ENCODE measurements at regions not wholly inside any gene's neighbourhood (a gene's known extent, or its start where the extent isn't known, plus 50 kb on each side); places are given as distances from the start of the nearest gene placed in this dataset.

GRCh38 chr20:6311097-6311496, 188.3 kb upstream of the FERMT1 start:
- 65% methylated on average over 1 of the region's 1 CpG for WGBS
- TF ChIP-seq, protein P1, sequence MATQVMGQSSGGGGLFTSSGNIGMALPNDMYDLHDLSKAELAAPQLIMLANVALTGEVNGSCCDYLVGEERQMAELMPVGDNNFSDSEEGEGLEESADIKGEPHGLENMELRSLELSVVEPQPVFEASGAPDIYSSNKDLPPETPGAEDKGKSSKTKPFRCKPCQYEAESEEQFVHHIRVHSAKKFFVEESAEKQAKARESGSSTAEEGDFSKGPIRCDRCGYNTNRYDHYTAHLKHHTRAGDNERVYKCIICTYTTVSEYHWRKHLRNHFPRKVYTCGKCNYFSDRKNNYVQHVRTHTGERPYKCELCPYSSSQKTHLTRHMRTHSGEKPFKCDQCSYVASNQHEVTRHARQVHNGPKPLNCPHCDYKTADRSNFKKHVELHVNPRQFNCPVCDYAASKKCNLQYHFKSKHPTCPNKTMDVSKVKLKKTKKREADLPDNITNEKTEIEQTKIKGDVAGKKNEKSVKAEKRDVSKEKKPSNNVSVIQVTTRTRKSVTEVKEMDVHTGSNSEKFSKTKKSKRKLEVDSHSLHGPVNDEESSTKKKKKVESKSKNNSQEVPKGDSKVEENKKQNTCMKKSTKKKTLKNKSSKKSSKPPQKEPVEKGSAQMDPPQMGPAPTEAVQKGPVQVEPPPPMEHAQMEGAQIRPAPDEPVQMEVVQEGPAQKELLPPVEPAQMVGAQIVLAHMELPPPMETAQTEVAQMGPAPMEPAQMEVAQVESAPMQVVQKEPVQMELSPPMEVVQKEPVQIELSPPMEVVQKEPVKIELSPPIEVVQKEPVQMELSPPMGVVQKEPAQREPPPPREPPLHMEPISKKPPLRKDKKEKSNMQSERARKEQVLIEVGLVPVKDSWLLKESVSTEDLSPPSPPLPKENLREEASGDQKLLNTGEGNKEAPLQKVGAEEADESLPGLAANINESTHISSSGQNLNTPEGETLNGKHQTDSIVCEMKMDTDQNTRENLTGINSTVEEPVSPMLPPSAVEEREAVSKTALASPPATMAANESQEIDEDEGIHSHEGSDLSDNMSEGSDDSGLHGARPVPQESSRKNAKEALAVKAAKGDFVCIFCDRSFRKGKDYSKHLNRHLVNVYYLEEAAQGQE (IDR thresholded peaks at IDR 0.05), result no peak
- TF ChIP-seq RXRA (IDR thresholded peaks at IDR 0.05) (no peak), CTCF (IDR thresholded peaks at IDR 0.05; ENCODE audit: low read depth, low read length, missing input control) (no peak), HNF4G (IDR thresholded peaks at IDR 0.05) (no peak), JUND (IDR thresholded peaks at IDR 0.05) (no peak), HNF4A (conservative IDR thresholded peaks at IDR 0.05) (no peak), YY1 (IDR thresholded peaks at IDR 0.05) (no peak), ATF3 (IDR thresholded peaks at IDR 0.05) (no peak), EGR1 (IDR thresholded peaks at IDR 0.05; ENCODE audit: low read depth in 2 of 2) (no peak), FOXA2 (IDR thresholded peaks at IDR 0.05) (no peak), FOXA1 (IDR thresholded peaks at IDR 0.05) (no peak), NR2F2 (IDR thresholded peaks at IDR 0.05) (no peak)
- TF ChIP-seq, protein P2, sequence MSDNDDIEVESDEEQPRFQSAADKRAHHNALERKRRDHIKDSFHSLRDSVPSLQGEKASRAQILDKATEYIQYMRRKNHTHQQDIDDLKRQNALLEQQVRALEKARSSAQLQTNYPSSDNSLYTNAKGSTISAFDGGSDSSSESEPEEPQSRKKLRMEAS (IDR thresholded peaks at IDR 0.05), result no peak
- Histone ChIP-seq H3K36me3 (ENCODE audit: control insufficient read depth in 4 of 4, insufficient read depth in 3 of 4, low read depth in 1 of 4, low read length in 3 of 4) (no peaks in the 10 kb centered on the region), H3K27ac (ENCODE audit: low read depth in 1 of 2, low read length in 2 of 2) (no peak overlapping the region), H3K27me3 (ENCODE audit: control insufficient read depth in 4 of 4, insufficient read depth in 4 of 4, low read length in 3 of 4) (peaks cover 0 to 6% (median 0%) of the 10 kb centered on the region in 4 donors), H3K4me3 (ENCODE audit: low read depth in 1 of 3, low read length in 3 of 3) (no peak overlapping the region), H3K4me1 (ENCODE audit: control insufficient read depth in 4 of 4, insufficient read depth in 4 of 4, low read length in 3 of 4) (no peaks in the 10 kb centered on the region), H3K9ac (ENCODE audit: low read depth in 1 of 2, low read length in 2 of 2) (no peak overlapping the region), H3K9me3 (ENCODE audit: control insufficient read depth in 4 of 4, low read length in 3 of 4) (peaks cover 0 to 13% (median under 1%) of the 10 kb centered on the region in 4 donors)
- DNase-seq (ENCODE audit: low spot score), result no peak

DNA sequence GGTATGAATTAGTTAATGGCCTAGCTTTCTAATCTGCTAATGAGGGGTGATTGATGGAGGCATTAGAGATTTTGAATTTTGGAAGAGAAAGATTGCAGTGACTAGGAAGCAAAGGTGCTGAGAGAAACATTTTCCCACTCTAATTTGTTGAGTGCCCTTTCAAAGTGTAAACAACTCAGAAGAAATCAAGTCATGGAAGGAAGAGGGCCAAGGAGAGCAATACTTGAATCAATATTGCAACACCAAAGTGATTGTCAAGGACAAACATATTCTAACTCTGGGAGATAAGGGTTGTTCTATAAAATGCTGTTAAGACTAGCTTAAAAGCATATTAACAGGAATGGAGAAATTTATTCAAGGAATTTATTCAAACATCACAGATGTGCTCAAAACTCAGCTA, 182.7 kb upstream of the FERMT1 start:
- Histone ChIP-seq H3K36me3 (ENCODE audit: control insufficient read depth in 4 of 4, insufficient read depth in 3 of 4, low read depth in 1 of 4, low read length in 3 of 4) (no peaks in the 10 kb centered on the region), H3K27ac (ENCODE audit: low read depth in 1 of 2, low read length in 2 of 2) (no peak overlapping the region), H3K4me3 (ENCODE audit: low read depth in 1 of 3, low read length in 3 of 3) (no peak overlapping the region), H3K9ac (ENCODE audit: low read depth in 1 of 2, low read length in 2 of 2) (no peak overlapping the region), H3K27me3 (ENCODE audit: control insufficient read depth in 4 of 4, insufficient read depth in 4 of 4, low read length in 3 of 4) (peaks cover 0 to 5% (median 1%) of the 10 kb centered on the region in 4 donors), H3K4me1 (ENCODE audit: control insufficient read depth in 4 of 4, insufficient read depth in 4 of 4, low read length in 3 of 4) (no peaks in the 10 kb centered on the region), H3K9me3 (ENCODE audit: control insufficient read depth in 4 of 4, low read length in 3 of 4) (no peaks in the 10 kb centered on the region)
- TF ChIP-seq SP1 (IDR thresholded peaks at IDR 0.05) (no peak), EGR1 (IDR thresholded peaks at IDR 0.05; ENCODE audit: low read depth in 2 of 2) (no peak), TAF1 (conservative IDR thresholded peaks at IDR 0.05) (no peak), HNF4A (conservative IDR thresholded peaks at IDR 0.05) (no peak), ATF3 (IDR thresholded peaks at IDR 0.05) (no peak), RXRA (IDR thresholded peaks at IDR 0.05) (no peak), NR2F2 (IDR thresholded peaks at IDR 0.05) (no peak), HNF4G (IDR thresholded peaks at IDR 0.05) (no peak)
- TF ChIP-seq, protein P1 (IDR thresholded peaks at IDR 0.05), result no peak
- DNase-seq (ENCODE audit: low spot score), result no peak
